GM12878 (cell line): ENCODE measurements at regions not wholly inside any gene's neighbourhood (a gene's known extent, or its start where the extent isn't known, plus 50 kb on each side); places are given as distances from the start of the nearest gene placed in this dataset.
A peak's percentile ranks its signal among the peaks of the same experiment; 100 is the strongest.

Source experiments
- CBFB ChIP-seq: IDR thresholded peaks from 2 replicates; pipeline ENCODE4 v1.6.1; 2016; ENCODE audit warnings: antibody characterized with exemption, low read depth
- CBX3 ChIP-seq: fragments of 200-600 bp; sonication (generic); IDR thresholded peaks from 2 replicates; pipeline ENCODE4 v1.6.1; 2016; ENCODE audit warnings: low read depth, borderline replicate concordance
- CHD2 ChIP-seq: IDR thresholded peaks from 2 replicates; pipeline ENCODE4 v1.6.1; 2011; ENCODE audit warnings: low read depth, low read length, improper control_type of control experiment, borderline replicate concordance
- FOXK2 ChIP-seq: fragments of 450-650 bp; IDR thresholded peaks from 2 replicates; pipeline ENCODE4 v1.6.1; 2017; ENCODE audit warnings: mild to moderate bottlenecking, moderate library complexity
- GABPA ChIP-seq: IDR thresholded peaks from 2 replicates; pipeline ENCODE4 v1.6.1; 2014; ENCODE audit warnings: antibody characterized with exemption, low read depth, mild to moderate bottlenecking, inconsistent platforms
- IKZF1 ChIP-seq: fragments of 450-650 bp; conservative IDR thresholded peaks from 2 replicates; pipeline ENCODE4 v1.6.1; 2017; ENCODE audit warnings: antibody characterized with exemption, mild to moderate bottlenecking
- MYC ChIP-seq: IDR thresholded peaks from 2 replicates; pipeline ENCODE4 v1.6.1; 2011; ENCODE audit warnings: mild to moderate bottlenecking, low read length, moderate library complexity, inconsistent platforms; ENCODE audit not compliant: insufficient read depth, insufficient replicate concordance, insufficient read length, severe bottlenecking
- POLR2A ChIP-seq: IDR thresholded peaks from 2 replicates; pipeline ENCODE4 v1.6.1; 2011; ENCODE audit warnings: low read depth, mild to moderate bottlenecking, low read length
- POLR2AphosphoS5 ChIP-seq: IDR thresholded peaks from 2 replicates; pipeline ENCODE4 v1.6.1; 2011; ENCODE audit warnings: mild to moderate bottlenecking, low read length, inconsistent platforms
- POU2F2 ChIP-seq: IDR thresholded peaks from 3 replicates; pipeline ENCODE4 v1.6.1; 2011; ENCODE audit warnings: low read depth, mild to moderate bottlenecking, low read length, borderline replicate concordance
- RUNX3 ChIP-seq: IDR thresholded peaks from 2 replicates; pipeline ENCODE4 v1.6.1; 2012; ENCODE audit warnings: low read length, inconsistent platforms
- SMAD1 ChIP-seq: fragments of 450-650 bp; IDR thresholded peaks from 2 replicates; pipeline ENCODE4 v1.6.1; 2018; ENCODE audit warnings: mild to moderate bottlenecking, low read depth; ENCODE audit not compliant: partially characterized antibody
- SRF ChIP-seq, 2 experiments: IDR thresholded peaks; 2 replicates each; pipeline ENCODE4 v1.6.1; 2011; ENCODE audit warnings: low read depth in 2 of 2, low read length in 2 of 2, mild to moderate bottlenecking in 1 of 2, moderate library complexity in 1 of 2
- STAT3 ChIP-seq: IDR thresholded peaks from 2 replicates; pipeline ENCODE4 v1.6.1; 2011; ENCODE audit warnings: low read depth, low read length, improper control_type of control experiment
- TAF1 ChIP-seq: IDR thresholded peaks from 2 replicates; pipeline ENCODE4 v1.6.1; 2011; ENCODE audit warnings: mild to moderate bottlenecking, low read depth, low read length, borderline replicate concordance
- ZBED1 ChIP-seq: IDR thresholded peaks from 2 replicates; pipeline ENCODE4 v1.6.1; 2016; ENCODE audit warnings: borderline replicate concordance
- ZNF384 ChIP-seq: IDR thresholded peaks from 2 replicates; pipeline ENCODE4 v1.6.1; 2012; ENCODE audit warnings: low read depth, mild to moderate bottlenecking, low read length, improper control_type of control experiment, borderline replicate concordance
- TF ChIP-seq, protein P1 (sequence below): IDR thresholded peaks from 2 replicates; pipeline ENCODE4 v1.6.1; 2011; ENCODE audit warnings: borderline replicate concordance, low read depth, mild to moderate bottlenecking, moderate library complexity, mixed read lengths, low read length; ENCODE audit not compliant: insufficient read depth; ENCODE audit errors: extremely low read length
- TF ChIP-seq, protein P2 (sequence below): fragments of 450-650 bp; IDR thresholded peaks from 2 replicates; pipeline ENCODE4 v1.6.1; 2017; ENCODE audit warnings: antibody characterized with exemption, mild to moderate bottlenecking, moderate library complexity
- TF ChIP-seq, protein P3 (sequence below), 3 experiments: IDR thresholded peaks in 2 of 3; conservative IDR thresholded peaks in 1 of 3; 2 replicates each; pipeline ENCODE4 v1.5.1; 2011; ENCODE audit warnings: low read depth in 3 of 3, low read length in 3 of 3, mild to moderate bottlenecking in 3 of 3, control low read depth in 2 of 3, moderate library complexity in 2 of 3, inconsistent platforms in 1 of 3, mixed read lengths in 1 of 3; ENCODE audit not compliant: control insufficient read depth in 2 of 3, insufficient read depth in 1 of 3; ENCODE audit errors: extremely low read depth in 1 of 3
- TF ChIP-seq, protein P4 (sequence below): fragments of 450-650 bp; IDR thresholded peaks from 2 replicates; pipeline ENCODE4 v1.6.1; 2018; ENCODE audit warnings: mild to moderate bottlenecking, low read depth, moderate library complexity; ENCODE audit not compliant: partially characterized antibody
- TF ChIP-seq, protein P5 (sequence below): fragments of 450-650 bp; IDR thresholded peaks from 2 replicates; pipeline ENCODE4 v1.6.1; 2017; ENCODE audit warnings: borderline replicate concordance

DNA sequence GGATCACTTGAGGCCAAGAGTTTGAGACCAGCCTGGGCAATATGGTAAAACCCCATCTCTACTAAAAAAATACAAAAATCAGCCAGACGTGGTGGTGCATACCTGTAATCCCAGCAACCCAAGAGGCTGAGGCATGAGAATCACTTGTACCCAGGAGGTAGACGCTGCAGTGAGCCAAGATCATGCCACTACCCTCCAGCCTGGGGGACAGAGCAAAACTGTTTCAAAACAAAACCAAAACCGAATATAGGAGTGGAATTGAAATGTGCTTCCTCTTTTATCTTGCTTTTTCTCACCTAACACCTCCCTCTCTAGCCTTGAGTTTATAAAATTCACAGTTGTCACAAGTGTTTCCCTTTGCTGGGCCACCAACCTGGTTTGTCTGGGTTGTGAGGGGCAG is 181.9 kb downstream of the PAH start (continued):
- TF ChIP-seq, protein P1, sequence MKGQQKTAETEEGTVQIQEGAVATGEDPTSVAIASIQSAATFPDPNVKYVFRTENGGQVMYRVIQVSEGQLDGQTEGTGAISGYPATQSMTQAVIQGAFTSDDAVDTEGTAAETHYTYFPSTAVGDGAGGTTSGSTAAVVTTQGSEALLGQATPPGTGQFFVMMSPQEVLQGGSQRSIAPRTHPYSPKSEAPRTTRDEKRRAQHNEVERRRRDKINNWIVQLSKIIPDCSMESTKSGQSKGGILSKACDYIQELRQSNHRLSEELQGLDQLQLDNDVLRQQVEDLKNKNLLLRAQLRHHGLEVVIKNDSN = no peak
- 0 out of 2 replicates have a peak, but pooled peaks have one; percentile 35 for TF ChIP-seq POLR2AphosphoS5
- no peak for TF ChIP-seq POLR2A
- TF ChIP-seq GABPA = no peak
- TF ChIP-seq, protein P2, sequence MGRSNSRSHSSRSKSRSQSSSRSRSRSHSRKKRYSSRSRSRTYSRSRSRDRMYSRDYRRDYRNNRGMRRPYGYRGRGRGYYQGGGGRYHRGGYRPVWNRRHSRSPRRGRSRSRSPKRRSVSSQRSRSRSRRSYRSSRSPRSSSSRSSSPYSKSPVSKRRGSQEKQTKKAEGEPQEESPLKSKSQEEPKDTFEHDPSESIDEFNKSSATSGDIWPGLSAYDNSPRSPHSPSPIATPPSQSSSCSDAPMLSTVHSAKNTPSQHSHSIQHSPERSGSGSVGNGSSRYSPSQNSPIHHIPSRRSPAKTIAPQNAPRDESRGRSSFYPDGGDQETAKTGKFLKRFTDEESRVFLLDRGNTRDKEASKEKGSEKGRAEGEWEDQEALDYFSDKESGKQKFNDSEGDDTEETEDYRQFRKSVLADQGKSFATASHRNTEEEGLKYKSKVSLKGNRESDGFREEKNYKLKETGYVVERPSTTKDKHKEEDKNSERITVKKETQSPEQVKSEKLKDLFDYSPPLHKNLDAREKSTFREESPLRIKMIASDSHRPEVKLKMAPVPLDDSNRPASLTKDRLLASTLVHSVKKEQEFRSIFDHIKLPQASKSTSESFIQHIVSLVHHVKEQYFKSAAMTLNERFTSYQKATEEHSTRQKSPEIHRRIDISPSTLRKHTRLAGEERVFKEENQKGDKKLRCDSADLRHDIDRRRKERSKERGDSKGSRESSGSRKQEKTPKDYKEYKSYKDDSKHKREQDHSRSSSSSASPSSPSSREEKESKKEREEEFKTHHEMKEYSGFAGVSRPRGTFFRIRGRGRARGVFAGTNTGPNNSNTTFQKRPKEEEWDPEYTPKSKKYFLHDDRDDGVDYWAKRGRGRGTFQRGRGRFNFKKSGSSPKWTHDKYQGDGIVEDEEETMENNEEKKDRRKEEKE = no peak
- TF ChIP-seq, protein P3, sequence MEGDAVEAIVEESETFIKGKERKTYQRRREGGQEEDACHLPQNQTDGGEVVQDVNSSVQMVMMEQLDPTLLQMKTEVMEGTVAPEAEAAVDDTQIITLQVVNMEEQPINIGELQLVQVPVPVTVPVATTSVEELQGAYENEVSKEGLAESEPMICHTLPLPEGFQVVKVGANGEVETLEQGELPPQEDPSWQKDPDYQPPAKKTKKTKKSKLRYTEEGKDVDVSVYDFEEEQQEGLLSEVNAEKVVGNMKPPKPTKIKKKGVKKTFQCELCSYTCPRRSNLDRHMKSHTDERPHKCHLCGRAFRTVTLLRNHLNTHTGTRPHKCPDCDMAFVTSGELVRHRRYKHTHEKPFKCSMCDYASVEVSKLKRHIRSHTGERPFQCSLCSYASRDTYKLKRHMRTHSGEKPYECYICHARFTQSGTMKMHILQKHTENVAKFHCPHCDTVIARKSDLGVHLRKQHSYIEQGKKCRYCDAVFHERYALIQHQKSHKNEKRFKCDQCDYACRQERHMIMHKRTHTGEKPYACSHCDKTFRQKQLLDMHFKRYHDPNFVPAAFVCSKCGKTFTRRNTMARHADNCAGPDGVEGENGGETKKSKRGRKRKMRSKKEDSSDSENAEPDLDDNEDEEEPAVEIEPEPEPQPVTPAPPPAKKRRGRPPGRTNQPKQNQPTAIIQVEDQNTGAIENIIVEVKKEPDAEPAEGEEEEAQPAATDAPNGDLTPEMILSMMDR (IDR thresholded peaks at IDR 0.05 in 2 of 3, conservative IDR thresholded peaks at IDR 0.05 in 1 of 3; ENCODE audit: control insufficient read depth in 2 of 3, extremely low read depth in 1 of 3, insufficient read depth in 1 of 3, low read depth in 3 of 3, low read length in 3 of 3) = no peak
- TF ChIP-seq TAF1 = 0 out of 2 replicates have a peak, but pooled peaks have one; percentile 20
- peak; percentile 8; the same call in 1 of the 3 replicates for TF ChIP-seq POU2F2
- no peak for TF ChIP-seq STAT3
- peak; percentile 58 for TF ChIP-seq RUNX3
- TF ChIP-seq IKZF1 = peak; percentile 71
- TF ChIP-seq ZNF384 = no peak
- no peak for TF ChIP-seq ZBED1
- no peak; the same call in 1 of the 2 replicates for TF ChIP-seq CHD2
- no peak for TF ChIP-seq MYC
- TF ChIP-seq, protein P4, sequence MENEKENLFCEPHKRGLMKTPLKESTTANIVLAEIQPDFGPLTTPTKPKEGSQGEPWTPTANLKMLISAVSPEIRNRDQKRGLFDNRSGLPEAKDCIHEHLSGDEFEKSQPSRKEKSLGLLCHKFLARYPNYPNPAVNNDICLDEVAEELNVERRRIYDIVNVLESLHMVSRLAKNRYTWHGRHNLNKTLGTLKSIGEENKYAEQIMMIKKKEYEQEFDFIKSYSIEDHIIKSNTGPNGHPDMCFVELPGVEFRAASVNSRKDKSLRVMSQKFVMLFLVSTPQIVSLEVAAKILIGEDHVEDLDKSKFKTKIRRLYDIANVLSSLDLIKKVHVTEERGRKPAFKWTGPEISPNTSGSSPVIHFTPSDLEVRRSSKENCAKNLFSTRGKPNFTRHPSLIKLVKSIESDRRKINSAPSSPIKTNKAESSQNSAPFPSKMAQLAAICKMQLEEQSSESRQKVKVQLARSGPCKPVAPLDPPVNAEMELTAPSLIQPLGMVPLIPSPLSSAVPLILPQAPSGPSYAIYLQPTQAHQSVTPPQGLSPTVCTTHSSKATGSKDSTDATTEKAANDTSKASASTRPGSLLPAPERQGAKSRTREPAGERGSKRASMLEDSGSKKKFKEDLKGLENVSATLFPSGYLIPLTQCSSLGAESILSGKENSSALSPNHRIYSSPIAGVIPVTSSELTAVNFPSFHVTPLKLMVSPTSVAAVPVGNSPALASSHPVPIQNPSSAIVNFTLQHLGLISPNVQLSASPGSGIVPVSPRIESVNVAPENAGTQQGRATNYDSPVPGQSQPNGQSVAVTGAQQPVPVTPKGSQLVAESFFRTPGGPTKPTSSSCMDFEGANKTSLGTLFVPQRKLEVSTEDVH = no peak
- TF ChIP-seq SRF (IDR thresholded peaks at IDR 0.05; ENCODE audit: low read depth in 2 of 2, low read length in 2 of 2) = no peak
- no peak for TF ChIP-seq CBX3
- TF ChIP-seq CBFB = no peak
- no peak for TF ChIP-seq FOXK2
- no peak for TF ChIP-seq SMAD1
- TF ChIP-seq, protein P5, sequence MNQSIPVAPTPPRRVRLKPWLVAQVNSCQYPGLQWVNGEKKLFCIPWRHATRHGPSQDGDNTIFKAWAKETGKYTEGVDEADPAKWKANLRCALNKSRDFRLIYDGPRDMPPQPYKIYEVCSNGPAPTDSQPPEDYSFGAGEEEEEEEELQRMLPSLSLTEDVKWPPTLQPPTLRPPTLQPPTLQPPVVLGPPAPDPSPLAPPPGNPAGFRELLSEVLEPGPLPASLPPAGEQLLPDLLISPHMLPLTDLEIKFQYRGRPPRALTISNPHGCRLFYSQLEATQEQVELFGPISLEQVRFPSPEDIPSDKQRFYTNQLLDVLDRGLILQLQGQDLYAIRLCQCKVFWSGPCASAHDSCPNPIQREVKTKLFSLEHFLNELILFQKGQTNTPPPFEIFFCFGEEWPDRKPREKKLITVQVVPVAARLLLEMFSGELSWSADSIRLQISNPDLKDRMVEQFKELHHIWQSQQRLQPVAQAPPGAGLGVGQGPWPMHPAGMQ = no peak
